Neural crest cell (in vitro differentiated cells): ENCODE measurements at regions not wholly inside any gene's neighbourhood (a gene's known extent, or its start where the extent isn't known, plus 50 kb on each side); places are given as distances from the start of the nearest gene placed in this dataset.

Source experiments
- DNase-seq: peaks from one replicate; pipeline ENCODE4 v3.0.0; 2021; ENCODE audit warnings: low read depth, mixed read lengths, low spot score
- H3K27ac Mint-ChIP-seq: one replicate; pipeline ENCODE4 v1.8.0; 2021; ENCODE audit warnings: mild to moderate bottlenecking, mixed read lengths; ENCODE audit not compliant: unreplicated experiment
- H3K27me3 Mint-ChIP-seq: 2 replicates; pipeline ENCODE4 v1.8.0; 2021; ENCODE audit warnings: low read depth, mild to moderate bottlenecking, mixed read lengths
- H3K36me3 Mint-ChIP-seq: 2 replicates; pipeline ENCODE4 v1.8.0; 2021; ENCODE audit warnings: low read depth, mild to moderate bottlenecking, mixed read lengths
- H3K4me1 Mint-ChIP-seq: 2 replicates; pipeline ENCODE4 v1.8.0; 2021; ENCODE audit warnings: mixed read lengths
- H3K4me3 Mint-ChIP-seq: one replicate; pipeline ENCODE4 v1.8.0; 2021; ENCODE audit warnings: mild to moderate bottlenecking, mixed read lengths
- H3K9me3 Mint-ChIP-seq: 2 replicates; pipeline ENCODE4 v1.8.0; 2021; ENCODE audit warnings: mixed read lengths
- CTCF ChIP-seq: fragments of 200-600 bp; sonication (generic); conservative IDR thresholded peaks from 2 replicates; pipeline ENCODE4 v1.5.0; 2021; ENCODE audit warnings: antibody characterized with exemption, mild to moderate bottlenecking

GRCh38 chr5:31124651-31125305 lies 68.7 kb upstream of the CDH6 start:
- no peak for TF ChIP-seq CTCF
- DNase-seq: no peak
- H3K4me3 Mint-ChIP-seq: no peak overlapping the region
- no peak overlapping the region for H3K27ac Mint-ChIP-seq
- peaks cover 22% of the 10 kb centered on the region for H3K36me3 Mint-ChIP-seq
- no peaks in the 10 kb centered on the region for H3K27me3 Mint-ChIP-seq
- peaks cover 59% of the 10 kb centered on the region for H3K4me1 Mint-ChIP-seq
- peaks cover 17% of the 10 kb centered on the region for H3K9me3 Mint-ChIP-seq

GRCh38 chr5:31124026-31124425 lies 69.5 kb upstream of the CDH6 start:
- peaks cover 18% of the 10 kb centered on the region for H3K36me3 Mint-ChIP-seq
- TF ChIP-seq CTCF: no peak
- H3K4me1 Mint-ChIP-seq: peaks cover 57% of the 10 kb centered on the region
- no peak overlapping the region for H3K4me3 Mint-ChIP-seq
- no peaks in the 10 kb centered on the region for H3K27me3 Mint-ChIP-seq
- DNase-seq: no peak
- peak overlapping the region; percentile 81 for H3K27ac Mint-ChIP-seq
- peaks cover 17% of the 10 kb centered on the region for H3K9me3 Mint-ChIP-seq

GRCh38 chr5:31122998-31123951 lies 70.2 kb upstream of the CDH6 start:
- peaks cover 63% of the 10 kb centered on the region for H3K4me1 Mint-ChIP-seq
- H3K27me3 Mint-ChIP-seq: peaks cover 4% of the 10 kb centered on the region
- peaks cover 23% of the 10 kb centered on the region for H3K9me3 Mint-ChIP-seq
- no peak for DNase-seq
- H3K36me3 Mint-ChIP-seq: peaks cover 15% of the 10 kb centered on the region
- peak overlapping the region; percentile 1 for H3K4me3 Mint-ChIP-seq
- TF ChIP-seq CTCF: no peak
- peak overlapping the region; percentile 81 for H3K27ac Mint-ChIP-seq

- Mint-ChIP-seq H3K36me3 (peaks cover 9% of the 10 kb centered on the region), H3K4me1 (peaks cover 63% of the 10 kb centered on the region), H3K27me3 (peaks cover 4% of the 10 kb centered on the region), H3K27ac (peak overlapping the region; percentile 40), H3K4me3 (no peak overlapping the region), H3K9me3 (peaks cover 16% of the 10 kb centered on the region)
- no peak for DNase-seq
- no peak for TF ChIP-seq CTCF
Measured at GRCh38 chr5:31121224-31121623, 72.3 kb upstream of the CDH6 start.

GRCh38 chr5:31120642-31120948 lies 72.9 kb upstream of the CDH6 start:
- DNase-seq: no peak
- H3K27ac Mint-ChIP-seq: no peak overlapping the region
- peaks cover 63% of the 10 kb centered on the region for H3K4me1 Mint-ChIP-seq
- H3K4me3 Mint-ChIP-seq: no peak overlapping the region
- H3K36me3 Mint-ChIP-seq: peaks cover 9% of the 10 kb centered on the region
- H3K9me3 Mint-ChIP-seq: peaks cover 16% of the 10 kb centered on the region
- peaks cover 4% of the 10 kb centered on the region for H3K27me3 Mint-ChIP-seq
- TF ChIP-seq CTCF: no peak
